WERI-Rb-1 (cell line): ENCODE measurements at regions not wholly inside any gene's neighbourhood (a gene's known extent, or its start where the extent isn't known, plus 50 kb on each side); places are given as distances from the start of the nearest gene placed in this dataset.
"Not testable (repeated sequence)": the region's sequence is repeated elsewhere in the genome, so short reads cannot be mapped to it uniquely, and the experiment has no call there.

Experiments
- DNase-seq: peaks from one replicate; pipeline ENCODE4 v3.0.0-alpha.2; 2020
- H3K27ac ChIP-seq: fragments of 250-450 bp; sonication (Bioruptor Pico); 2 replicates; pipeline ENCODE4 v1.5.1; 2020; ENCODE audit warnings: mild to moderate bottlenecking, moderate library complexity
- H3K27me3 ChIP-seq: fragments of 250-450 bp; sonication (Bioruptor Pico); 2 replicates; pipeline ENCODE4 v1.5.1; 2021; ENCODE audit warnings: mild to moderate bottlenecking, low read depth, moderate library complexity; ENCODE audit not compliant: insufficient read depth, severe bottlenecking
- H3K36me3 ChIP-seq: fragments of 250-450 bp; sonication (Bioruptor Pico); 2 replicates; pipeline ENCODE4 v1.5.1; 2020; ENCODE audit warnings: mild to moderate bottlenecking, moderate library complexity
- H3K4me3 ChIP-seq: 2 replicates; pipeline ENCODE4 v1.5.1; 2011; ENCODE audit warnings: low read depth, mild to moderate bottlenecking, control low read depth, low read length
- H3K9me3 ChIP-seq: fragments of 250-450 bp; sonication (Bioruptor Pico); 2 replicates; pipeline ENCODE4 v1.5.1; 2021; ENCODE audit warnings: mild to moderate bottlenecking, moderate library complexity; ENCODE audit not compliant: severe bottlenecking
- TF ChIP-seq, protein P1 (sequence below): IDR thresholded peaks from 2 replicates; pipeline ENCODE4 v1.5.1; 2011; ENCODE audit warnings: low read depth, mild to moderate bottlenecking, control low read depth, inconsistent platforms, low read length

DNA sequence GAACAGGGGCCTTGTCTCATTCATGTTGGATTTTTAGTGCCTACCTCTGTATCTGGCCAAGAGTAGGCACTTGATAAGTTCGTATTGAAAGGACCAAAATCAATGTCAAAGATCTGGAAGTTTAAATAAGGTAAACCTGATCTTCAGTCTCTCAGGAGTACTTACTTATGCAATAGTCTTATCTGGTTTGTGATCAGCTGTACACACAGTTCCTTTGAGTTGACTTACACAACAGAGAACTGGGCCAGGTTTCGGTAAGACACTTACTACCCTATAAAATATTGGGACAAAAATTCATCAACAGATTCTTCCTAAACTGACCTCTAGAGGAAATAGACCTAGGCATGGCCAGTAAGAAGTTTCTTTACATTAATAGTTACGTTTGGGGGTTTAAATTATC is 113.6 kb upstream of the NXPH2 start:
- no peaks in the 10 kb centered on the region for H3K27me3 ChIP-seq
- no peaks in the 10 kb centered on the region for H3K9me3 ChIP-seq
- no peak overlapping the region for H3K27ac ChIP-seq
- H3K36me3 ChIP-seq = no peaks in the 10 kb centered on the region
- no peak for DNase-seq
- TF ChIP-seq, protein P1, sequence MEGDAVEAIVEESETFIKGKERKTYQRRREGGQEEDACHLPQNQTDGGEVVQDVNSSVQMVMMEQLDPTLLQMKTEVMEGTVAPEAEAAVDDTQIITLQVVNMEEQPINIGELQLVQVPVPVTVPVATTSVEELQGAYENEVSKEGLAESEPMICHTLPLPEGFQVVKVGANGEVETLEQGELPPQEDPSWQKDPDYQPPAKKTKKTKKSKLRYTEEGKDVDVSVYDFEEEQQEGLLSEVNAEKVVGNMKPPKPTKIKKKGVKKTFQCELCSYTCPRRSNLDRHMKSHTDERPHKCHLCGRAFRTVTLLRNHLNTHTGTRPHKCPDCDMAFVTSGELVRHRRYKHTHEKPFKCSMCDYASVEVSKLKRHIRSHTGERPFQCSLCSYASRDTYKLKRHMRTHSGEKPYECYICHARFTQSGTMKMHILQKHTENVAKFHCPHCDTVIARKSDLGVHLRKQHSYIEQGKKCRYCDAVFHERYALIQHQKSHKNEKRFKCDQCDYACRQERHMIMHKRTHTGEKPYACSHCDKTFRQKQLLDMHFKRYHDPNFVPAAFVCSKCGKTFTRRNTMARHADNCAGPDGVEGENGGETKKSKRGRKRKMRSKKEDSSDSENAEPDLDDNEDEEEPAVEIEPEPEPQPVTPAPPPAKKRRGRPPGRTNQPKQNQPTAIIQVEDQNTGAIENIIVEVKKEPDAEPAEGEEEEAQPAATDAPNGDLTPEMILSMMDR = no peak
- no peak overlapping the region for H3K4me3 ChIP-seq

DNA sequence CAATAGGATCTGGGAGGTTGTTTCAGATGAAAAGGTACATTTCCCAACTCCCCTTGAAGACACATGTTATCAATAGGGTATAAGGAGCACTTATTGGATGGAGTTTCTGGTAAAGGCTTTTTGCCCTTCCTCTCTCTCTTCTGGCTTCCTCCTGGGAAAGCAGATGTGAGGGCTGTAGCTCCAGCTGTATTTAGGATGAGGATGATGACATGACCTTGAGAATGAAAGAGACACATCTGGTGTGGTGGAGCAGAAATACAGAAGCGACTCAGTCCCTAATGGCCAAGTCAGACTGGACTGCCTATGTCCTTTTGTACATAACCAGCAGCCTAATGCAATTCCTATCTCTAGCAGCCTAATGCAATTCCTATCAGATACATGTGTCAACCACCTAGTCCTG is 100.9 kb upstream of the NXPH2 start:
- TF ChIP-seq, protein P1 = no peak
- Histone ChIP-seq H3K27me3 (no peaks in the 10 kb centered on the region), H3K9me3 (no peaks in the 10 kb centered on the region), H3K27ac (no peak overlapping the region), H3K36me3 (no peaks in the 10 kb centered on the region), H3K4me3 (no peak overlapping the region)
- no peak for DNase-seq

DNA sequence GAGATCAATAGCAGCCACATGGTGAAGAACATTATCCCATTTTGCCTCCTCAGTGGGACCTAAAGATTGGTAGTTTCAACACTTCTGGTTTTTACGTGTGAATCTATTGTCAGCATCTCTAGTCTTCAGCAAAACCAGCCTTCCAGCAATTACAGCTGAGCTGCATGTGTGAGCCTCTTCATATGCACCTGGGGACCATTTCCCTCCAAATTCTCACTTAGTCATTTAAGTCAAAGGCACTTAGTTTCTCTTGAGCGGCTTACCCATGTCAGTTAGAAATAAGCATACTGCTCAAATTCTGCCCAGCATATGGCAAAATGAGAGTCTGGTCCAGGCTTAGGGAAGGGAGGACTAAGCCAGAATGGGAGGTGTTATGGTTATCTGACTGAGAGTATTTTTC is 99.7 kb upstream of the NXPH2 start:
- H3K9me3 ChIP-seq = no peaks in the 10 kb centered on the region
- no peaks in the 10 kb centered on the region for H3K36me3 ChIP-seq
- no peak for DNase-seq
- TF ChIP-seq, protein P1 = no peak
- H3K4me3 ChIP-seq = no peak overlapping the region
- no peaks in the 10 kb centered on the region for H3K27me3 ChIP-seq
- no peak overlapping the region for H3K27ac ChIP-seq

DNA sequence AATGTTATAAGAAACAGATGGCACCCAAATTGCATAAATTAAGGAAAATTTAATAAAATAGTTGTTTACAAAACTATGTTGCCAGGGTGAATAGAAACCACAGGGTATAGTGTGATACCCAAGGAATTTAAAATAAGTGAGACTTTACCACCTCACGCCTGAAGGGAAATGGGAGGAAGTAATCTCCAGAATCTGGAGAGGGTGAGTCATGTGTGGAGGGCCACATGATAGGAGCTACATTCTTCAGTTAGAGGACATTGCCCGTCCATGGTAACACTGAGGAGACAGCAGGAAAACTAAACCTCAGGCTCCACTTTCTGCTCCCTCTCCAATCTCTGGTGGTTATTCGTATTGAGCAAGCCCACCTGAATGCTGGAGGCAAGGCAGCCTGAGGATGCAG is 97.2 kb upstream of the NXPH2 start:
- no peak for DNase-seq
- TF ChIP-seq, protein P1 = no peak
- H3K36me3 ChIP-seq = no peaks in the 10 kb centered on the region
- H3K4me3 ChIP-seq = no peak overlapping the region
- no peaks in the 10 kb centered on the region for H3K27me3 ChIP-seq
- no peaks in the 10 kb centered on the region for H3K9me3 ChIP-seq
- no peak overlapping the region for H3K27ac ChIP-seq

DNA sequence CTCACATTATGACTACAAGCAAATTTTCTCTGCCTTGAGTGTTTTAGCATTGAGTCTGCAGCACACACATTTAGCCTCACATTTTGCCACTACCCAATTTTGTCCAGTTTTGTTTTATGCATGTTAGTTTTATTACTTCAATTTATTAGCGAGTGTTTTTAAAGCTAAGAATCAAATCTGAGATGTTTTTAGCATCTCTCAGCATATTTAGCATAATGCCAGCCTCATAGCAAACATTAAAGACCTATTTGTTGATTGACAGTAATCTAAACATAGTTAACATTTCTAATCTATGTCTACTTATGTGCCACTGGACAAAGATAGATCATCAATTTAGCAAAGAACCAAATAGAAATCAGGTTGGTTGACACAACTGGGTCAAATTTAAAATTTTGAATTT is 94.1 kb upstream of the NXPH2 start:
- TF ChIP-seq, protein P1 = no peak
- no peaks in the 10 kb centered on the region for H3K36me3 ChIP-seq
- no peak overlapping the region for H3K4me3 ChIP-seq
- DNase-seq = no peak
- H3K27me3 ChIP-seq = no peaks in the 10 kb centered on the region
- no peaks in the 10 kb centered on the region for H3K9me3 ChIP-seq
- H3K27ac ChIP-seq = no peak overlapping the region

DNA sequence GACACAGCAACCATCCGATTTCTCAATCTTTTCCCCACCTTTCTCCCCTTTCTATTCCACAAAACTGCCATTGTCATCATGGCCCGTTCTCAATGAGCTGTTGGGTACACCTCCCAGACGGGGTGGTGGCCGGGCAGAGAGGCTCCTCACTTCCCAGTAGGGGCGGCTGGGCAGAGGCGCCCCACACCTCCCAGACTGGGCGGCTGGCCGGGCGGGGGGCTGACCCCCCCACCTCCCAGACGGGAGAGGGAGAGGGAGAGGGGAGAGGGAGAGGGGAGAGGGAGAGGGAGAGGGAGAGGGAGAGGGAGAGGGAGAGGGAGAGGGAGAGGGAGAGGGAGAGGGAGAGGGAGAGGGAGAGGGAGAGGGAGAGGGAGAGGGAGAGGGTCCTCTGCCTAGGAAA is 91.9 kb upstream of the NXPH2 start:
- not testable (repeated sequence) for DNase-seq, H3K36me3 ChIP-seq

More for the DNA sequence above, 91.9 kb upstream of the NXPH2 start:
- H3K9me3 ChIP-seq, H3K4me3 ChIP-seq, H3K27me3 ChIP-seq, H3K27ac ChIP-seq: not testable (repeated sequence)
